AG09319 (cell line): ENCODE measurements at regions not wholly inside any gene's neighbourhood (a gene's known extent, or its start where the extent isn't known, plus 50 kb on each side); places are given as distances from the start of the nearest gene placed in this dataset.

Experiments used
- DNase-seq: peaks from one replicate; pipeline ENCODE4 v3.0.0-alpha.2; 2010; ENCODE audit warnings: low read depth; ENCODE audit errors: extremely low read depth
- CTCF ChIP-seq: IDR thresholded peaks from 2 replicates; pipeline ENCODE4 v1.5.1; 2011; ENCODE audit warnings: low read depth, mild to moderate bottlenecking, inconsistent platforms, low read length, moderate library complexity

- TF ChIP-seq CTCF = no peak
- DNase-seq = no peak
Observed at GRCh38 chr1:18560692-18561091, 70.0 kb upstream of the PAX7 start.

- TF ChIP-seq CTCF = no peak
Observed at GRCh38 chr1:18561967-18562366, 68.7 kb upstream of the PAX7 start.

GRCh38 chr1:18564676-18565075, 66.0 kb upstream of the PAX7 start:
- no peak for TF ChIP-seq CTCF
- no peak for DNase-seq

More at GRCh38 chr1:18561967-18562366, 68.7 kb upstream of the PAX7 start:
- no peak for DNase-seq

GRCh38 chr1:18565321-18565720, 65.3 kb upstream of the PAX7 start:
- TF ChIP-seq CTCF = no peak
- DNase-seq = no peak

- no peak for DNase-seq
- TF ChIP-seq CTCF = no peak
Observed at GRCh38 chr1:18568489-18568888, 62.2 kb upstream of the PAX7 start.

GRCh38 chr1:18569251-18569650, 61.4 kb upstream of the PAX7 start:
- TF ChIP-seq CTCF = no peak
- DNase-seq = no peak

- TF ChIP-seq CTCF = no peak
- no peak for DNase-seq
Observed at GRCh38 chr1:18569811-18570545, 60.7 kb upstream of the PAX7 start.
